ENCODE measurements at regions not wholly inside any gene's neighbourhood (a gene's known extent, or its start where the extent isn't known, plus 50 kb on each side); places are given as distances from the start of the nearest gene placed in this dataset.

DNA sequence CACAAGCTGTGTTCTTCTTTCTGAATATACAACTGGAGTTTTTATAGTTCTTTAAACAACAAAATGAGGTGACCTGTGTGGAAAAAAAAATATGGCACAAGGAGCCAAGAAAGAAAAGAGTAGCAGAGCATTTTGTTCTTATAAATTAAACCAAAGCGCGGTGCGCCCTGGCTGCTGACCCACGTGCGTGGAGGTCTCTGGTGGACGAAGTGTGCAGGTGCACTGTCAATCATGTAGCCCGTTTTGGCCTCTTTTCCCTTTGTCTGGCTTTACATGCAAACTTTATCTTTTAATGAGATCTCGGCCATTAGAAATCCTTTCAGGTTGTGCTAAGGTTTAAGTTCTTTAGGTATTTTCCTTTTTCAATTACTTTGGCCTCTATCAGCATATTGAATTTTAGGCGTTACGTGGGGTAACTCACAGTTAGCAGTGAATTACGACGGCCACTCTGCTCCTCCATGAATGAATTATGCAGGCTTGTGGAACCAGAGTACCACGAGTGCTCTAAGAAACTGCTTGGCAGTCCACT lies 443.9 kb upstream of the SLC10A2 start:
- TF ChIP-seq, protein P1, sequence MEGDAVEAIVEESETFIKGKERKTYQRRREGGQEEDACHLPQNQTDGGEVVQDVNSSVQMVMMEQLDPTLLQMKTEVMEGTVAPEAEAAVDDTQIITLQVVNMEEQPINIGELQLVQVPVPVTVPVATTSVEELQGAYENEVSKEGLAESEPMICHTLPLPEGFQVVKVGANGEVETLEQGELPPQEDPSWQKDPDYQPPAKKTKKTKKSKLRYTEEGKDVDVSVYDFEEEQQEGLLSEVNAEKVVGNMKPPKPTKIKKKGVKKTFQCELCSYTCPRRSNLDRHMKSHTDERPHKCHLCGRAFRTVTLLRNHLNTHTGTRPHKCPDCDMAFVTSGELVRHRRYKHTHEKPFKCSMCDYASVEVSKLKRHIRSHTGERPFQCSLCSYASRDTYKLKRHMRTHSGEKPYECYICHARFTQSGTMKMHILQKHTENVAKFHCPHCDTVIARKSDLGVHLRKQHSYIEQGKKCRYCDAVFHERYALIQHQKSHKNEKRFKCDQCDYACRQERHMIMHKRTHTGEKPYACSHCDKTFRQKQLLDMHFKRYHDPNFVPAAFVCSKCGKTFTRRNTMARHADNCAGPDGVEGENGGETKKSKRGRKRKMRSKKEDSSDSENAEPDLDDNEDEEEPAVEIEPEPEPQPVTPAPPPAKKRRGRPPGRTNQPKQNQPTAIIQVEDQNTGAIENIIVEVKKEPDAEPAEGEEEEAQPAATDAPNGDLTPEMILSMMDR (IDR thresholded peaks at IDR 0.05), result no peak
- H3K4me3 ChIP-seq (ENCODE audit: low read depth in 1 of 2, low read length in 1 of 2), result no peak overlapping the region
- H3K36me3 ChIP-seq, result no peaks in the 10 kb centered on the region
- H3K9me3 ChIP-seq, result no peaks in the 10 kb centered on the region
- no peaks in the 10 kb centered on the region for H3K27me3 ChIP-seq
- H3K4me1 ChIP-seq (ENCODE audit: control insufficient read depth in 1 of 2, insufficient read depth in 1 of 2, low read depth in 1 of 2, low read length in 1 of 2), result no peaks in the 10 kb centered on the region
- H3K27ac ChIP-seq, result no peak overlapping the region

DNA sequence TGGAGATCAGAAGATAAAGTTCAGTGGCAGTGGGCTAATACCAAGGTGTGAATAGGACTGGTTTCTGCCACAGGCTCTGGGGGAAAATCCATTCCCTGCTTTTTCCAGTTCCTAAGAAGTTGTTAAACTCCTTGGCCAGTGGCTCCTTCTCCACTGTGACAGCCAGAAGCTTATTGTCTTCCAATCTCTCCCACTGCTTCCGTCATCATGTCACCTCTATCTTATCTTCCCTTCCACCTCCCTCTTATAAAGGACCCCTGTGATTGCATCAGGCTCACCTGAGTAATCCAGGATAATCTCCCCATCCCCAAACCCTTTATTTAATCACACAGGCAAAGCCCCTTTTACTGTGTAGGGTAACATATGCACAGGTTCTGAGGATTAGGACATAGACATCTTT lies 431.2 kb upstream of the SLC10A2 start:
- Histone ChIP-seq H3K4me1 (ENCODE audit: control insufficient read depth in 1 of 2, insufficient read depth in 1 of 2, low read depth in 1 of 2, low read length in 1 of 2) (no peaks in the 10 kb centered on the region), H3K27ac (no peak overlapping the region), H3K36me3 (no peaks in the 10 kb centered on the region), H3K4me3 (ENCODE audit: low read depth in 1 of 2, low read length in 1 of 2) (no peak overlapping the region), H3K27me3 (no peaks in the 10 kb centered on the region), H3K9me3 (no peaks in the 10 kb centered on the region)
- TF ChIP-seq, protein P1 (IDR thresholded peaks at IDR 0.05), result no peak

DNA sequence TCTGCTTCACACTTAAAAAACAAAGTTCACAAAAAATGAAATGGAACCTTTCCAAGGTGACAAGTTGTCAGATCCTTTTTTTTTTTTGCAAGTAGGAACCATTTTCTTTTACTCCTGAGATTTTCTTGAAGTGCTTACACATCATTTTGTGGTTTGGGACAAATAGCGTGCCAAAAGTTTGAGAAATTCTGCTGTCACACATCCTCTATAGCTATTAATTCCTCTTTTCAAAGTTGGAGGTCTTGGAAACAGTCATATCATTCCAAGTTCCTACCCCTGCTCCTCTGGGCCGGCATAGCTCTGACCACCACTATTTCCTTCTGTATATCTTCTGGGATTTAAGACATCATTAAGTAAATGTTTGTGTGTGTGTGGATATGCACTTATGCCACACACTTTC lies 421.6 kb upstream of the SLC10A2 start:
- TF ChIP-seq, protein P1 (IDR thresholded peaks at IDR 0.05), result no peak
- Histone ChIP-seq H3K27ac (no peak overlapping the region), H3K9me3 (no peaks in the 10 kb centered on the region), H3K27me3 (no peaks in the 10 kb centered on the region), H3K36me3 (no peaks in the 10 kb centered on the region), H3K4me1 (ENCODE audit: control insufficient read depth in 1 of 2, insufficient read depth in 1 of 2, low read depth in 1 of 2, low read length in 1 of 2) (no peaks in the 10 kb centered on the region), H3K4me3 (ENCODE audit: low read depth in 1 of 2, low read length in 1 of 2) (no peak overlapping the region)

DNA sequence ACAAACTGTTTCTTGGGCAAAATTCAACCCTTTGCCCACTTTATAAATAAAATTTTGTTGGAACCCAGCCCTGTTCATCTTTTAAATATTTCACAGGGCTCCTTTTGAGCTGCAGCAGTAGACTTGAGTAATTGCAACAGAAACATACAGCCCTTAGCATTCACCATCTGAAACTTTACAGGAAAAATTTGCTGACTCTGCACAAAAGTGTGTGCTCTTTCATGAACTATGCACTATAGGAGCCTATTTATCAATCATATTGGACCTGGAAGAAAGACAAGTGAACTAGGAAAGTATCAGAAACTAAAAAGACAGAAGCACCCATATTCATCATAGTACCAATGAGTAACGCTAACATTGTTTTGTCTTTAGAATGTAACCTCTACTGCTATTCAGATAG lies 406.9 kb upstream of the SLC10A2 start:
- Histone ChIP-seq H3K27me3 (no peaks in the 10 kb centered on the region), H3K27ac (no peak overlapping the region), H3K36me3 (no peaks in the 10 kb centered on the region), H3K4me1 (ENCODE audit: control insufficient read depth in 1 of 2, insufficient read depth in 1 of 2, low read depth in 1 of 2, low read length in 1 of 2) (no peaks in the 10 kb centered on the region), H3K9me3 (no peaks in the 10 kb centered on the region), H3K4me3 (ENCODE audit: low read depth in 1 of 2, low read length in 1 of 2) (no peak overlapping the region)
- TF ChIP-seq, protein P1 (IDR thresholded peaks at IDR 0.05), result no peak

DNA sequence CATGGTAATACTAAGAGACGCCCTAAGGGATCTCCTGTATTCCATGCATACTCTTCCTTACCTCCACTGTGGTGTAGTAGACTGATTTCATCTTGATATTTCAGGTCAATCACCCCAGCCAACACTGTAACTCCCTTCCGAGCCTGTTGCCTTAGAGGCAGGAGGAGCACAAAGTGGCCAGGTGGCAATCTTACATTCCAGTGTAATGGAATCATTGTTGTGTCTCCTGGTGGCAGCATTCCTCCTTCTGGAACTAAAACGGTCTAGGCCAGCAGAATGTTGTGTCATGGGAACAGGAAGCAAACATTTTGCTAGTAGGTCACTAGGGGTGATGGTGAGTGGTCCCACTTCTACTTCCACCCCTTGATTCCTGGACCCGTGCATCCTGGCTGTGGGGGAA lies 405.7 kb upstream of the SLC10A2 start:
- H3K27me3 ChIP-seq, result no peaks in the 10 kb centered on the region
- H3K4me1 ChIP-seq (ENCODE audit: control insufficient read depth in 1 of 2, insufficient read depth in 1 of 2, low read depth in 1 of 2, low read length in 1 of 2), result no peaks in the 10 kb centered on the region
- no peaks in the 10 kb centered on the region for H3K36me3 ChIP-seq
- H3K27ac ChIP-seq, result no peak overlapping the region
- TF ChIP-seq, protein P1 (IDR thresholded peaks at IDR 0.05), result no peak
- no peaks in the 10 kb centered on the region for H3K9me3 ChIP-seq
- H3K4me3 ChIP-seq (ENCODE audit: low read depth in 1 of 2, low read length in 1 of 2), result no peak overlapping the region

DNA sequence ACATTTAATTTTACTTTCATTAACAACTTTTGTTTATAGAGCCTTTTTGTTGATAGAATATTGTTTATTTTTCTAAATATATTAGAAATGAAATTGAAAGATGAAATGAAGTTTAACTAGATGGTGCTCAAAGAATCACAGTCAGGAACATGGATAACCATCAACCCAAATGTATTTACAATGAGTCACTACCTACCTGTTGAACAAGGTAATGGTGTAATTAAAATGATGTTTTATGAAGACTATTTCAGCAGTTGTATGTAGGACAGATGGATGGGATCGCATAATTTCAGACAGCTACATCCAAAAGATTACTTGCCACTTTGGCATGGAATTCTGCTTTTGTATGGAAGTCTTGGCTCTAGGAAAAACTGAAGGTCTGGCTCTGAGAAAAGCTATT lies 403.6 kb upstream of the SLC10A2 start:
- no peaks in the 10 kb centered on the region for H3K27me3 ChIP-seq
- H3K27ac ChIP-seq, result no peak overlapping the region
- no peaks in the 10 kb centered on the region for H3K36me3 ChIP-seq
- TF ChIP-seq, protein P1 (IDR thresholded peaks at IDR 0.05), result no peak
- H3K9me3 ChIP-seq, result no peaks in the 10 kb centered on the region
- H3K4me1 ChIP-seq (ENCODE audit: control insufficient read depth in 1 of 2, insufficient read depth in 1 of 2, low read depth in 1 of 2, low read length in 1 of 2), result no peaks in the 10 kb centered on the region
- H3K4me3 ChIP-seq (ENCODE audit: low read depth in 1 of 2, low read length in 1 of 2), result no peak overlapping the region

Measured in neutrophil (primary cell).